Spleen (tissue), 7 donors: ENCODE measurements at regions not wholly inside any gene's neighbourhood (a gene's known extent, or its start where the extent isn't known, plus 50 kb on each side); places are given as distances from the start of the nearest gene placed in this dataset.

Source experiments
- POLR2AphosphoS5 ChIP-seq, 3 donors: sonication (generic); formaldehyde crosslinking; IDR thresholded peaks; one replicate each; pipeline ENCODE4 v1.5.1; 2017; ENCODE audit warnings: antibody characterized with exemption in 3 of 3
- TF ChIP-seq, protein P1 (sequence below), 11 experiments: fragments of 200-600 bp in 7 of 11; fragments of 450-650 bp in 4 of 11; sonication (generic) in 4 of 11; IDR thresholded peaks in 8 of 11; conservative IDR thresholded peaks in 3 of 11; 1 replicate in 7 of 11; 2 replicates in 4 of 11; pipeline versions ENCODE4 v1.4.0 to v1.8.0; 2016 to 2021; ENCODE audit warnings: antibody characterized with exemption in 11 of 11, inconsistent platforms in 4 of 11, mild to moderate bottlenecking in 1 of 11
- donor health status: DM: no; HTN: no; CAD: no; lungs with moderate emphysema.
- donor health status: DM: no; HTN: no; CAD: no.
- donor health status: DM: no; HTN: no; CAD: no.

DNA sequence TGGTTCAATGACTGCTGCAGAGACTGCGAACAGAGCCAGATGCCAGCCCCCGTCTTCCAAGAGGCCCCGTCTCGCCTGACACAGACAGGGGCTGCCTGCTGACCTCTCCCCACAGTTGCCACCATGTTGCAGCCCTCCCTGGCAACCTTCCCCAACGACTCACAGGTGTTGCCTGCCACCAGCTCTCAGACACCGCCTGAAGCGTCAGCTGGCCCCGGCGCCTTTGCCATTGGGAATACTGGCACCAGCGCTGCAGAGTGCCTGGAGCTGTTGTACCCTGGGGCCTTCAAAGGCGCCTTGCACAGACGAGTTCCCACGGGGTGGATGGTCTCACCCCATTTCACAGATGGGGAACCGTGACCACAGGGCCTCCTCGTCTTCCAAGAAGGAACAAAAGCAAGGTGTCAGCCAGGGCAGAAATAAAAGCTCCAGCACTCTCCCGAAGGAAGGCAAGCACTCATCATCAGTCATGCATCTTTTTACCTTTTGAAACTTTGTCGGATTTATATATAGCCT, 167.0 kb downstream of the ADSS2 start:
- TF ChIP-seq, protein P1, sequence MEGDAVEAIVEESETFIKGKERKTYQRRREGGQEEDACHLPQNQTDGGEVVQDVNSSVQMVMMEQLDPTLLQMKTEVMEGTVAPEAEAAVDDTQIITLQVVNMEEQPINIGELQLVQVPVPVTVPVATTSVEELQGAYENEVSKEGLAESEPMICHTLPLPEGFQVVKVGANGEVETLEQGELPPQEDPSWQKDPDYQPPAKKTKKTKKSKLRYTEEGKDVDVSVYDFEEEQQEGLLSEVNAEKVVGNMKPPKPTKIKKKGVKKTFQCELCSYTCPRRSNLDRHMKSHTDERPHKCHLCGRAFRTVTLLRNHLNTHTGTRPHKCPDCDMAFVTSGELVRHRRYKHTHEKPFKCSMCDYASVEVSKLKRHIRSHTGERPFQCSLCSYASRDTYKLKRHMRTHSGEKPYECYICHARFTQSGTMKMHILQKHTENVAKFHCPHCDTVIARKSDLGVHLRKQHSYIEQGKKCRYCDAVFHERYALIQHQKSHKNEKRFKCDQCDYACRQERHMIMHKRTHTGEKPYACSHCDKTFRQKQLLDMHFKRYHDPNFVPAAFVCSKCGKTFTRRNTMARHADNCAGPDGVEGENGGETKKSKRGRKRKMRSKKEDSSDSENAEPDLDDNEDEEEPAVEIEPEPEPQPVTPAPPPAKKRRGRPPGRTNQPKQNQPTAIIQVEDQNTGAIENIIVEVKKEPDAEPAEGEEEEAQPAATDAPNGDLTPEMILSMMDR (IDR thresholded peaks at IDR 0.05 in 8 of 11, conservative IDR thresholded peaks at IDR 0.05 in 3 of 11): no peak
- no peak for TF ChIP-seq POLR2AphosphoS5 (IDR thresholded peaks at IDR 0.05)
